LNCAP (cell line): ENCODE measurements at regions not wholly inside any gene's neighbourhood (a gene's known extent, or its start where the extent isn't known, plus 50 kb on each side); places are given as distances from the start of the nearest gene placed in this dataset.

Experiments used
- CTCF ChIP-seq: fragments of 450-650 bp; IDR thresholded peaks from 2 replicates; pipeline ENCODE4 v1.5.1; 2017; ENCODE audit warnings: mild to moderate bottlenecking

- no peak for TF ChIP-seq CTCF
Measured at GRCh38 chr3:27960133-27960532, 238.0 kb upstream of the EOMES start.

- TF ChIP-seq CTCF = no peak
Measured at GRCh38 chr3:27963519-27963918, 241.4 kb upstream of the EOMES start.

GRCh38 chr3:27971600-27971999, 249.5 kb upstream of the EOMES start:
- TF ChIP-seq CTCF = no peak

- TF ChIP-seq CTCF = no peak
Measured at GRCh38 chr3:27976933-27977332, 254.8 kb upstream of the EOMES start.

- no peak for TF ChIP-seq CTCF
Measured at GRCh38 chr3:27978440-27978839, 256.3 kb upstream of the EOMES start.

- TF ChIP-seq CTCF = no peak
Measured at GRCh38 chr3:27985369-27986035, 255.9 kb upstream of the CMC1 start.

GRCh38 chr3:27986234-27986879, 255.1 kb upstream of the CMC1 start:
- no peak for TF ChIP-seq CTCF
